Lower leg skin (tissue), 3 donors: ENCODE measurements at regions not wholly inside any gene's neighbourhood (a gene's known extent, or its start where the extent isn't known, plus 50 kb on each side); places are given as distances from the start of the nearest gene placed in this dataset.

Experiments
- POLR2A ChIP-seq, 2 donors: fragments of 450-650 bp; IDR thresholded peaks; one replicate each; pipeline ENCODE4 v1.6.1; 2016 to 2017; ENCODE audit warnings: antibody characterized with exemption in 2 of 2, mild to moderate bottlenecking in 1 of 2, moderate library complexity in 1 of 2
- TF ChIP-seq, protein P1 (sequence below), 3 donors: fragments of 450-650 bp; IDR thresholded peaks; one replicate each; pipeline ENCODE4 v1.5.1; 2016; ENCODE audit warnings: antibody characterized with exemption in 3 of 3, mild to moderate bottlenecking in 3 of 3, moderate library complexity in 2 of 3

DNA sequence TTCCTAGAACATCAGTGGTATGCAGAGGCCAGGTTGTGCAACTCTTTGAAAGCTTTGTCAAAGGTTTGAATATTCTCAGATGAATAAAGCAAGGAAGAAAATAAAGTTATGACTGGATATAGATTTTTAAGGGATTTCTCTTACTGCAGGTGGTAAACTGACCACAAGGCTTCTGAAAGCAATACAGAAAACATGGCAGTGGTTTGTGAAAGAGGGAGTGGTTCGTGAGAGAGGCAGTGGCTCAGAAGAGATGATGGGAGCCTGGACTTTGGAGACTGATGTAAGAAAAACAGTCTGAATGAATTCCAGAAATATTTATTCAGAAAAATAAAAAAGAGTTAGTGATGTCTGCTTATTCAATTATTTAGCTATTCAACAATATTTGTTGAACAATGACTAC lies 380.4 kb upstream of the CTNND2 start:
- TF ChIP-seq, protein P1, sequence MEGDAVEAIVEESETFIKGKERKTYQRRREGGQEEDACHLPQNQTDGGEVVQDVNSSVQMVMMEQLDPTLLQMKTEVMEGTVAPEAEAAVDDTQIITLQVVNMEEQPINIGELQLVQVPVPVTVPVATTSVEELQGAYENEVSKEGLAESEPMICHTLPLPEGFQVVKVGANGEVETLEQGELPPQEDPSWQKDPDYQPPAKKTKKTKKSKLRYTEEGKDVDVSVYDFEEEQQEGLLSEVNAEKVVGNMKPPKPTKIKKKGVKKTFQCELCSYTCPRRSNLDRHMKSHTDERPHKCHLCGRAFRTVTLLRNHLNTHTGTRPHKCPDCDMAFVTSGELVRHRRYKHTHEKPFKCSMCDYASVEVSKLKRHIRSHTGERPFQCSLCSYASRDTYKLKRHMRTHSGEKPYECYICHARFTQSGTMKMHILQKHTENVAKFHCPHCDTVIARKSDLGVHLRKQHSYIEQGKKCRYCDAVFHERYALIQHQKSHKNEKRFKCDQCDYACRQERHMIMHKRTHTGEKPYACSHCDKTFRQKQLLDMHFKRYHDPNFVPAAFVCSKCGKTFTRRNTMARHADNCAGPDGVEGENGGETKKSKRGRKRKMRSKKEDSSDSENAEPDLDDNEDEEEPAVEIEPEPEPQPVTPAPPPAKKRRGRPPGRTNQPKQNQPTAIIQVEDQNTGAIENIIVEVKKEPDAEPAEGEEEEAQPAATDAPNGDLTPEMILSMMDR (IDR thresholded peaks at IDR 0.05) = no peak
- no peak for TF ChIP-seq POLR2A (IDR thresholded peaks at IDR 0.05)
